ENCODE measurements at regions not wholly inside any gene's neighbourhood (a gene's known extent, or its start where the extent isn't known, plus 50 kb on each side); places are given as distances from the start of the nearest gene placed in this dataset.

GRCh38 chr4:13088726-13089658, 395.1 kb downstream of the RAB28 start:
- Histone ChIP-seq H3K27ac (ENCODE audit: insufficient read depth, low read length) (no peak overlapping the region), H2BK5ac (ENCODE audit: low read depth, low read length, poor library complexity, severe bottlenecking) (no peak overlapping the region), H3K9ac (ENCODE audit: low read depth, low read length) (no peak overlapping the region), H2AK9ac (replicated peaks; ENCODE audit: low read depth, low read length, poor library complexity) (no peak overlapping the region), H4K20me1 (ENCODE audit: insufficient read depth, low read length) (no peaks in the 10 kb centered on the region), H3K36me3 (ENCODE audit: control insufficient read depth, insufficient read depth, low read length) (no peaks in the 10 kb centered on the region), H2AK5ac (ENCODE audit: low read depth, low read length) (no peak overlapping the region), H3K27me3 (ENCODE audit: control insufficient read depth, insufficient read depth, low read length) (no peaks in the 10 kb centered on the region), H3K18ac (ENCODE audit: low read depth, low read length) (no peak overlapping the region), H2BK15ac (ENCODE audit: low read depth, low read length) (no peak overlapping the region), H3K23ac (ENCODE audit: low read depth, low read length) (no peak overlapping the region), H4K5ac (ENCODE audit: low read depth, low read length) (no peak overlapping the region), H3K4me1 (ENCODE audit: control insufficient read depth, insufficient read depth, low read length) (no peaks in the 10 kb centered on the region), H3K56ac (ENCODE audit: extremely low read depth, insufficient read depth, low read length) (no peak overlapping the region), H2AFZ (replicated peaks; ENCODE audit: low read length, poor library complexity) (no peak overlapping the region), H3K9me1 (ENCODE audit: insufficient read depth, low read length) (no peaks in the 10 kb centered on the region), H3K4me3 (ENCODE audit: insufficient read depth, low read depth, low read length) (no peak overlapping the region), H2BK120ac (ENCODE audit: low read depth, low read length) (no peak overlapping the region), H3K14ac (replicated peaks; ENCODE audit: low read depth, low read length) (no peak overlapping the region), H3K79me1 (ENCODE audit: low read depth in 1 of 2, low read length in 2 of 2) (no peaks in the 10 kb centered on the region), H4K91ac (ENCODE audit: insufficient read depth, low read depth, low read length) (no peak overlapping the region), H4K8ac (ENCODE audit: low read depth in 2 of 2, low read length in 2 of 2) (no peak overlapping the region), H2BK20ac (ENCODE audit: low read depth, low read length) (no peak overlapping the region), H3K4me2 (ENCODE audit: low read depth, low read length) (no peak overlapping the region), H3K9me3 (ENCODE audit: control insufficient read depth, insufficient read depth, low read length) (peaks cover 18% of the 10 kb centered on the region), H3K4ac (ENCODE audit: low read depth, low read length) (no peak overlapping the region)
- no CpG with 5 or more reads among the region's 2 CpGs for WGBS, 2 experiments (ENCODE audit: extremely low coverage in 2 of 2, insufficient read length in 1 of 2)
- ChIA-PET CTCF (no interaction called here), POLR2A (ENCODE audit: unreplicated experiment) (no interaction called here)
- BruUV-seq (replicated peaks): no TSS peak
- dilution Hi-C loops (cut with HindIII; ENCODE audit: low sequenced_read_pairs, unreplicated experiment) (no loop called here), in situ Hi-C loops (cut with MboI; ENCODE audit: low sequenced_read_pairs) (no loop called here), intact Hi-C loops (cut with micrococcal nuclease) (no loop called here)
- TF ChIP-seq POLR2A (IDR thresholded peaks at IDR 0.05; ENCODE audit: low read depth, low read length) (no peak), USF2 (IDR thresholded peaks at IDR 0.05; ENCODE audit: low read depth, low read length) (no peak), RFX5 (IDR thresholded peaks at IDR 0.05; ENCODE audit: low read depth, low read length) (no peak), MAZ (IDR thresholded peaks at IDR 0.05; ENCODE audit: borderline replicate concordance, low read depth, low read length) (no peak), CHD1 (IDR thresholded peaks at IDR 0.05; ENCODE audit: low read depth, low read length) (no peak), BHLHE40 (IDR thresholded peaks at IDR 0.05; ENCODE audit: low read depth, low read length) (no peak), SMC3 (IDR thresholded peaks at IDR 0.05; ENCODE audit: low read depth, low read length) (no peak), CTCF (conservative IDR thresholded peaks at IDR 0.05; ENCODE audit: low read depth, low read length) (no peak), NFE2L2 (IDR thresholded peaks at IDR 0.05; ENCODE audit: low read depth, low read length) (no peak), RCOR1 (IDR thresholded peaks at IDR 0.05; ENCODE audit: insufficient replicate concordance, low read length) (no peak), MXI1 (IDR thresholded peaks at IDR 0.05; ENCODE audit: borderline replicate concordance, low read depth, low read length) (no peak), FOS (IDR thresholded peaks at IDR 0.05; ENCODE audit: low read depth, low read length) (no peak), MAFK (IDR thresholded peaks at IDR 0.05; ENCODE audit: low read depth, low read length) (no peak), CEBPB (IDR thresholded peaks at IDR 0.05; ENCODE audit: low read depth, low read length) (no peak), ELK1 (IDR thresholded peaks at IDR 0.05; ENCODE audit: borderline replicate concordance, low read depth, low read length) (no peak), RAD21 (IDR thresholded peaks at IDR 0.05; ENCODE audit: low read length) (no peak)
- ATAC-seq (ENCODE audit: low read depth): no peak
- no peak for DNase-seq
